ENCODE measurements at regions not wholly inside any gene's neighbourhood (a gene's known extent, or its start where the extent isn't known, plus 50 kb on each side); places are given as distances from the start of the nearest gene placed in this dataset.

- TF ChIP-seq EZH2phosphoT487 (IDR thresholded peaks at IDR 0.05; ENCODE audit: borderline replicate concordance, low read length) (no peak), CTCF (IDR thresholded peaks at IDR 0.05; ENCODE audit: low read depth, low read length, poor library complexity, severe bottlenecking) (no peak)
Measured at GRCh38 chr4:186458050-186458449, 97.3 kb downstream of the MTNR1A start.
